ENCODE measurements at regions not wholly inside any gene's neighbourhood (a gene's known extent, or its start where the extent isn't known, plus 50 kb on each side); places are given as distances from the start of the nearest gene placed in this dataset.

DNA sequence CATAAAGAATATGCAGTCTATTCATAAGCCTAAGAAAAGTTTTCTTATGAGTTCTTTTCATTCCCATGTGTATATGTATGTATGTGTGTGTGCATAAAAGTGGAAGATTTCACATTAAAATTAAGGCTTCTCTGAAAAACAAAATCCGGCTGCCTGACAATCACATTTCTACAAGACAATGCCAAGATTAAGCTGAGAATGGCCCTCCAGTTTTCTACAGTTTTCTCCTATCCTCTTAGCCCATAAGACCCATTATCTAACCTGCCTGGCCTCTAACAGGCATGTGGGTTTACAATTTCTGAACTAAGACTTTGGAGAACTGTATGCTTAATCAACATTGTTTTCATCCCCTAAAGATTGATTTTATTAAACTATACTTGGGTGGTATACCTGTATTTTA is 446.0 kb upstream of the SEMA3A start:
- TF ChIP-seq, protein P1, sequence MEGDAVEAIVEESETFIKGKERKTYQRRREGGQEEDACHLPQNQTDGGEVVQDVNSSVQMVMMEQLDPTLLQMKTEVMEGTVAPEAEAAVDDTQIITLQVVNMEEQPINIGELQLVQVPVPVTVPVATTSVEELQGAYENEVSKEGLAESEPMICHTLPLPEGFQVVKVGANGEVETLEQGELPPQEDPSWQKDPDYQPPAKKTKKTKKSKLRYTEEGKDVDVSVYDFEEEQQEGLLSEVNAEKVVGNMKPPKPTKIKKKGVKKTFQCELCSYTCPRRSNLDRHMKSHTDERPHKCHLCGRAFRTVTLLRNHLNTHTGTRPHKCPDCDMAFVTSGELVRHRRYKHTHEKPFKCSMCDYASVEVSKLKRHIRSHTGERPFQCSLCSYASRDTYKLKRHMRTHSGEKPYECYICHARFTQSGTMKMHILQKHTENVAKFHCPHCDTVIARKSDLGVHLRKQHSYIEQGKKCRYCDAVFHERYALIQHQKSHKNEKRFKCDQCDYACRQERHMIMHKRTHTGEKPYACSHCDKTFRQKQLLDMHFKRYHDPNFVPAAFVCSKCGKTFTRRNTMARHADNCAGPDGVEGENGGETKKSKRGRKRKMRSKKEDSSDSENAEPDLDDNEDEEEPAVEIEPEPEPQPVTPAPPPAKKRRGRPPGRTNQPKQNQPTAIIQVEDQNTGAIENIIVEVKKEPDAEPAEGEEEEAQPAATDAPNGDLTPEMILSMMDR (IDR thresholded peaks at IDR 0.05), result no peak
- no peak for TF ChIP-seq POLR2A (IDR thresholded peaks at IDR 0.05)

Data from thyroid gland (tissue), 4 donors.